ENCODE measurements at regions not wholly inside any gene's neighbourhood (a gene's known extent, or its start where the extent isn't known, plus 50 kb on each side); places are given as distances from the start of the nearest gene placed in this dataset.

DNA sequence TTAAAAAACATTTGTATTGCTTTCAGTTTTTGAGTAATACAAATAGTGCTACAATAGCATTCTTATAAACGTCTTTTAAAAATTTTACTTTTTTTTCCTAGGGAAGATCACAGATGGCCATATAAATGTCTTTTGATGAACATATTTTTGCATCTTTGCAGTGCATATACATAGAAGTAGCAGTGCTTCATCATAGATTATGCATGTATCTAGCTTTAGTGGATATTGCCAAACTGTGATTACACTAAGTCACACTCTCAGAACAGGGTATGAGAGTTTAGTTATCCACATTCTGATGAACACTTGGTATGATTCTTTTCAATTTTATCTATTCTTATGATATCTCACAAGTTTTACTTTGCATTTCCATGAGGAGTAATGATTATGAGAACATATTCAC, 99.8 kb upstream of the ASCC3 start:
- Histone ChIP-seq H3K4me3 (ENCODE audit: low read depth, low read length) (no peak overlapping the region), H3K27ac (ENCODE audit: extremely low read depth, low read depth, low read length) (no peak overlapping the region), H3K9me3 (ENCODE audit: control insufficient read depth, insufficient read depth, low read depth, low read length) (no peaks in the 10 kb centered on the region), H3K36me3 (ENCODE audit: control insufficient read depth in 2 of 2, insufficient read depth in 1 of 2, low read length in 2 of 2) (no peaks in the 10 kb centered on the region), H3K4me1 (ENCODE audit: control insufficient read depth, insufficient read depth, low read length) (no peaks in the 10 kb centered on the region)
- TF ChIP-seq HOXC10 (CRISPR knock-in tag; IDR thresholded peaks at IDR 0.05), result no peak
- no peak for TF ChIP-seq ZNF585B (tag by site-specific recombination; IDR thresholded peaks at IDR 0.05)
- no peak for TF ChIP-seq ZNF138 (tag by site-specific recombination; IDR thresholded peaks at IDR 0.05; ENCODE audit: borderline replicate concordance)
- no peak for TF ChIP-seq ZNF626 (tag by site-specific recombination; IDR thresholded peaks at IDR 0.05)
- no peak for TF ChIP-seq ZBTB8A (tag by site-specific recombination; IDR thresholded peaks at IDR 0.05)
- no peak for TF ChIP-seq ZNF175 (tag by site-specific recombination; IDR thresholded peaks at IDR 0.05)
- no peak for TF ChIP-seq ZNF623 (tag by site-specific recombination; IDR thresholded peaks at IDR 0.05)
- ChIA-PET POLR2A (no interaction called here), CTCF (interaction anchor here (0.7 kb wide), 1 partner anchor 1091 kb away, joined by 3 read pairs; no protein-coding TSS in a partner anchor)

DNA sequence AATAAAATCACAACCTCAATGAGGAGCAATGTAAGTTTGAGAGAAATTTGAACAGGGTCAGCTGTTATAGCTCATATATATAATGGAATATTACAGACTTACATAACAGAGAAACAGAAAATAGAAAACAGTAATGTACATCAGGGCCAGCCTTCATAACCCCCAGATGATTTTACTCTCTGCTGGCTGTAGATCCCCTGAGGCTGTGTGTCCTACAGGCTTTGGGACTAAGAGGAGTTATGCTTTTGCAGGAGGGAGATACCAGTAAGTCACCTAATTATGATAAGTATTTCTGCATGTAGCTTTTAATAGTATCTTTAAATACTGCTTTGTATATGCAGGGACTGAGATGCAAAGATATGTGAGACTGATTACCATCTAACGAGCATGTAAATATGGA, 105.8 kb upstream of the ASCC3 start:
- Histone ChIP-seq H3K36me3 (ENCODE audit: control insufficient read depth in 2 of 2, insufficient read depth in 1 of 2, low read length in 2 of 2) (no peaks in the 10 kb centered on the region), H3K9me3 (ENCODE audit: control insufficient read depth, insufficient read depth, low read depth, low read length) (no peaks in the 10 kb centered on the region), H3K27ac (ENCODE audit: extremely low read depth, low read depth, low read length) (no peak overlapping the region), H3K4me3 (ENCODE audit: low read depth, low read length) (no peak overlapping the region), H3K4me1 (ENCODE audit: control insufficient read depth, insufficient read depth, low read length) (no peaks in the 10 kb centered on the region)
- ChIA-PET CTCF (interaction anchor here (0.8 kb wide), 1 partner anchor 265 kb away, joined by 4 read pairs; no protein-coding TSS in a partner anchor), POLR2A (no interaction called here)
- TF ChIP-seq ZNF155 (tag by site-specific recombination; IDR thresholded peaks at IDR 0.05), result no peak
- TF ChIP-seq, protein P1, sequence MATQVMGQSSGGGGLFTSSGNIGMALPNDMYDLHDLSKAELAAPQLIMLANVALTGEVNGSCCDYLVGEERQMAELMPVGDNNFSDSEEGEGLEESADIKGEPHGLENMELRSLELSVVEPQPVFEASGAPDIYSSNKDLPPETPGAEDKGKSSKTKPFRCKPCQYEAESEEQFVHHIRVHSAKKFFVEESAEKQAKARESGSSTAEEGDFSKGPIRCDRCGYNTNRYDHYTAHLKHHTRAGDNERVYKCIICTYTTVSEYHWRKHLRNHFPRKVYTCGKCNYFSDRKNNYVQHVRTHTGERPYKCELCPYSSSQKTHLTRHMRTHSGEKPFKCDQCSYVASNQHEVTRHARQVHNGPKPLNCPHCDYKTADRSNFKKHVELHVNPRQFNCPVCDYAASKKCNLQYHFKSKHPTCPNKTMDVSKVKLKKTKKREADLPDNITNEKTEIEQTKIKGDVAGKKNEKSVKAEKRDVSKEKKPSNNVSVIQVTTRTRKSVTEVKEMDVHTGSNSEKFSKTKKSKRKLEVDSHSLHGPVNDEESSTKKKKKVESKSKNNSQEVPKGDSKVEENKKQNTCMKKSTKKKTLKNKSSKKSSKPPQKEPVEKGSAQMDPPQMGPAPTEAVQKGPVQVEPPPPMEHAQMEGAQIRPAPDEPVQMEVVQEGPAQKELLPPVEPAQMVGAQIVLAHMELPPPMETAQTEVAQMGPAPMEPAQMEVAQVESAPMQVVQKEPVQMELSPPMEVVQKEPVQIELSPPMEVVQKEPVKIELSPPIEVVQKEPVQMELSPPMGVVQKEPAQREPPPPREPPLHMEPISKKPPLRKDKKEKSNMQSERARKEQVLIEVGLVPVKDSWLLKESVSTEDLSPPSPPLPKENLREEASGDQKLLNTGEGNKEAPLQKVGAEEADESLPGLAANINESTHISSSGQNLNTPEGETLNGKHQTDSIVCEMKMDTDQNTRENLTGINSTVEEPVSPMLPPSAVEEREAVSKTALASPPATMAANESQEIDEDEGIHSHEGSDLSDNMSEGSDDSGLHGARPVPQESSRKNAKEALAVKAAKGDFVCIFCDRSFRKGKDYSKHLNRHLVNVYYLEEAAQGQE (tag by site-specific recombination; IDR thresholded peaks at IDR 0.05), result no peak
- TF ChIP-seq, protein P2, sequence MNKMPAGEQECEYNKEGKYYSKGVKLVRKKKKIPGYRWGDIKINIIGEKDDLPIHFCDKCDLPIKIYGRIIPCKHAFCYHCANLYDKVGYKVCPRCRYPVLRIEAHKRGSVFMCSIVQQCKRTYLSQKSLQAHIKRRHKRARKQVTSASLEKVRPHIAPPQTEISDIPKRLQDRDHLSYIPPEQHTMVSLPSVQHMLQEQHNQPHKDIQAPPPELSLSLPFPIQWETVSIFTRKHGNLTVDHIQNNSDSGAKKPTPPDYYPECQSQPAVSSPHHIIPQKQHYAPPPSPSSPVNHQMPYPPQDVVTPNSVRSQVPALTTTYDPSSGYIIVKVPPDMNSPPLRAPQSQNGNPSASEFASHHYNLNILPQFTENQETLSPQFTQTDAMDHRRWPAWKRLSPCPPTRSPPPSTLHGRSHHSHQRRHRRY (tag by site-specific recombination; IDR thresholded peaks at IDR 0.05), result no peak

DNA sequence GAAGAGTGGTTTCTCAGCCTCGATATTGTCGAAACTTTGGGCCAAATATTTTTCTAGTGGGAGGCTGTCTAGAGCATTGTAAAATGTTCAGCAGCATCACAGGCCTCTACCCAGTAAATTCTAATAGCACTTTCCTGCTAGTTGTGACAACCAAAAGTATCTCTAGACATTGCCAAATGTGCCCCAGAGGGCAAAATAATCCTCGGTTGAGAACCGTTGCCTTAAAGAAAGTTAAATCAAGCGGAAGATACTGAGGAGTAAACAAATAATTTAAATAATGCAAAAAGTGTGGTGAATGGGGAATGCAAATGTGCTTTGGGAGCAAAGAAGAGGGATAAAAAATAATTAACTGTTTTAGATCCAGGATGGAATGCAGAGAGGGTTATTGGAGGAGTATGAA, 106.4 kb upstream of the ASCC3 start:
- TF ChIP-seq ZNF114 (tag by site-specific recombination; IDR thresholded peaks at IDR 0.05) (no peak), PRDM1 (tag by site-specific recombination; IDR thresholded peaks at IDR 0.05) (no peak), ZNF791 (tag by site-specific recombination; IDR thresholded peaks at IDR 0.05) (no peak), SCRT2 (tag by site-specific recombination; IDR thresholded peaks at IDR 0.05) (no peak), ZNF626 (tag by site-specific recombination; IDR thresholded peaks at IDR 0.05) (no peak), ZNF48 (tag by site-specific recombination; IDR thresholded peaks at IDR 0.05) (no peak), GLIS1 (tag by site-specific recombination; IDR thresholded peaks at IDR 0.05) (no peak), ZNF112 (tag by site-specific recombination; IDR thresholded peaks at IDR 0.05) (no peak), ZNF350 (tag by site-specific recombination; IDR thresholded peaks at IDR 0.05) (no peak), MYNN (tag by site-specific recombination; IDR thresholded peaks at IDR 0.05; ENCODE audit: borderline replicate concordance) (no peak), ZNF239 (tag by site-specific recombination; IDR thresholded peaks at IDR 0.05) (no peak), YY1 (tag by site-specific recombination; IDR thresholded peaks at IDR 0.05) (no peak), ZFHX2 (tag by site-specific recombination; conservative IDR thresholded peaks at IDR 0.05) (no peak), ZNF157 (tag by site-specific recombination; IDR thresholded peaks at IDR 0.05) (no peak)
- TF ChIP-seq, protein P3, sequence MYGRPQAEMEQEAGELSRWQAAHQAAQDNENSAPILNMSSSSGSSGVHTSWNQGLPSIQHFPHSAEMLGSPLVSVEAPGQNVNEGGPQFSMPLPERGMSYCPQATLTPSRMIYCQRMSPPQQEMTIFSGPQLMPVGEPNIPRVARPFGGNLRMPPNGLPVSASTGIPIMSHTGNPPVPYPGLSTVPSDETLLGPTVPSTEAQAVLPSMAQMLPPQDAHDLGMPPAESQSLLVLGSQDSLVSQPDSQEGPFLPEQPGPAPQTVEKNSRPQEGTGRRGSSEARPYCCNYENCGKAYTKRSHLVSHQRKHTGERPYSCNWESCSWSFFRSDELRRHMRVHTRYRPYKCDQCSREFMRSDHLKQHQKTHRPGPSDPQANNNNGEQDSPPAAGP (tag by site-specific recombination; IDR thresholded peaks at IDR 0.05), result no peak
- Histone ChIP-seq H3K36me3 (ENCODE audit: control insufficient read depth in 2 of 2, insufficient read depth in 1 of 2, low read length in 2 of 2) (no peaks in the 10 kb centered on the region), H3K27ac (ENCODE audit: extremely low read depth, low read depth, low read length) (no peak overlapping the region), H3K4me1 (ENCODE audit: control insufficient read depth, insufficient read depth, low read length) (no peaks in the 10 kb centered on the region), H3K9me3 (ENCODE audit: control insufficient read depth, insufficient read depth, low read depth, low read length) (no peaks in the 10 kb centered on the region), H3K4me3 (ENCODE audit: low read depth, low read length) (no peak overlapping the region)
- ChIA-PET POLR2A (no interaction called here), CTCF (no interaction called here)
